ENCODE measurements at regions not wholly inside any gene's neighbourhood (a gene's known extent, or its start where the extent isn't known, plus 50 kb on each side); places are given as distances from the start of the nearest gene placed in this dataset.

GRCh38 chr11:11220786-11221185, 132.3 kb downstream of the CSNK2A3 start:
- ATAC-seq, result no peak
- H3K4me3 Mint-ChIP-seq, result no peak overlapping the region
- no peak for DNase-seq
- TF ChIP-seq CTCF (IDR thresholded peaks at IDR 0.05), result no peak
- POLR2A ChIA-PET, result no interaction called here
- H3K27me3 Mint-ChIP-seq, result no peaks in the 10 kb centered on the region
- H3K4me1 Mint-ChIP-seq (ENCODE audit: low read depth), result no peaks in the 10 kb centered on the region
- no peaks in the 10 kb centered on the region for H3K36me3 Mint-ChIP-seq (ENCODE audit: low read depth)
- intact Hi-C loops (cut with micrococcal nuclease), result no loop called here
- H3K27ac Mint-ChIP-seq, result no peak overlapping the region
- CTCF ChIA-PET, result no interaction called here
- no peaks in the 10 kb centered on the region for H3K9me3 Mint-ChIP-seq

- no peak for TF ChIP-seq CTCF (IDR thresholded peaks at IDR 0.05)
- ATAC-seq (no peak), DNase-seq (no peak)
- H3K4me3 Mint-ChIP-seq, result no peak overlapping the region
- H3K4me1 Mint-ChIP-seq (ENCODE audit: low read depth), result no peaks in the 10 kb centered on the region
- H3K36me3 Mint-ChIP-seq (ENCODE audit: low read depth), result no peaks in the 10 kb centered on the region
- peaks cover 6% of the 10 kb centered on the region for H3K27me3 Mint-ChIP-seq
- intact Hi-C loops (cut with micrococcal nuclease), result no loop called here
- POLR2A ChIA-PET, result no interaction called here
- CTCF ChIA-PET, result interaction anchor here (1.2 to 1.7 kb wide), 2 partner anchors 12 to 191 kb away, joined by 4 to 5 read pairs; no protein-coding TSS in a partner anchor
- H3K27ac Mint-ChIP-seq, result no peak overlapping the region
- H3K9me3 Mint-ChIP-seq, result no peaks in the 10 kb centered on the region
These were observed 134.4 kb downstream of the CSNK2A3 start for GRCh38 chr11:11218629-11218986.

GRCh38 chr11:11217929-11218628, 135.0 kb downstream of the CSNK2A3 start:
- Mint-ChIP-seq H3K27me3 (peaks cover 6% of the 10 kb centered on the region), H3K4me3 (no peak overlapping the region), H3K27ac (no peak overlapping the region), H3K9me3 (no peaks in the 10 kb centered on the region), H3K36me3 (ENCODE audit: low read depth) (no peaks in the 10 kb centered on the region), H3K4me1 (ENCODE audit: low read depth) (no peaks in the 10 kb centered on the region)
- CTCF ChIA-PET, result interaction anchor here (1.7 kb wide), 1 partner anchor 12 kb away, joined by 4 read pairs; no protein-coding TSS in a partner anchor
- ATAC-seq (no peak), DNase-seq (no peak)
- POLR2A ChIA-PET, result no interaction called here
- intact Hi-C loops (cut with micrococcal nuclease), result no loop called here
- no peak for TF ChIP-seq CTCF (IDR thresholded peaks at IDR 0.05)

- ChIA-PET POLR2A (no interaction called here), CTCF (no interaction called here)
- ATAC-seq (no peak), DNase-seq (no peak)
- Mint-ChIP-seq H3K4me3 (no peak overlapping the region), H3K27me3 (peaks cover 6% of the 10 kb centered on the region), H3K27ac (no peak overlapping the region), H3K36me3 (ENCODE audit: low read depth) (no peaks in the 10 kb centered on the region), H3K4me1 (ENCODE audit: low read depth) (no peaks in the 10 kb centered on the region), H3K9me3 (no peaks in the 10 kb centered on the region)
- TF ChIP-seq CTCF (IDR thresholded peaks at IDR 0.05), result no peak
- intact Hi-C loops (cut with micrococcal nuclease), result no loop called here
These were observed 135.6 kb downstream of the CSNK2A3 start for GRCh38 chr11:11217289-11217928.

- Mint-ChIP-seq H3K4me1 (ENCODE audit: low read depth) (no peaks in the 10 kb centered on the region), H3K27ac (no peak overlapping the region), H3K4me3 (no peak overlapping the region), H3K36me3 (ENCODE audit: low read depth) (no peaks in the 10 kb centered on the region), H3K27me3 (peaks cover 6% of the 10 kb centered on the region), H3K9me3 (no peaks in the 10 kb centered on the region)
- TF ChIP-seq CTCF (IDR thresholded peaks at IDR 0.05), result no peak
- CTCF ChIA-PET, result no interaction called here
- POLR2A ChIA-PET, result no interaction called here
- ATAC-seq (no peak), DNase-seq (no peak)
- intact Hi-C loops (cut with micrococcal nuclease), result no loop called here
These were observed 137.1 kb downstream of the CSNK2A3 start for GRCh38 chr11:11215944-11216343.

Measured in activated CD8-positive, alpha-beta T cell treated with anti-CD3 and anti-CD28 coated beads for 36 hours (primary cell).